K562 (cell line): ENCODE measurements at regions not wholly inside any gene's neighbourhood (a gene's known extent, or its start where the extent isn't known, plus 50 kb on each side); places are given as distances from the start of the nearest gene placed in this dataset.

Source experiments
- CBFA2T3 ChIP-seq: fragments of 450-650 bp; IDR thresholded peaks from 2 replicates; pipeline ENCODE4 v1.6.1; 2017
- CTBP1 ChIP-seq: fragments of 450-650 bp; IDR thresholded peaks from 2 replicates; pipeline ENCODE4 v1.6.1; 2016; ENCODE audit warnings: borderline replicate concordance
- FOXP1 ChIP-seq: sonication (generic); formaldehyde crosslinking; IDR thresholded peaks from 2 replicates; pipeline ENCODE4 v1.8.0; 2022; ENCODE audit warnings: mild to moderate bottlenecking, missing genetic modification reagents
- HDAC1 ChIP-seq, 2 experiments: fragments of 450-650 bp; IDR thresholded peaks; 2 replicates each; pipeline ENCODE4 v1.6.1; 2016 to 2017; ENCODE audit warnings: inconsistent platforms in 1 of 2, mild to moderate bottlenecking in 1 of 2, moderate library complexity in 1 of 2
- POLR2B ChIP-seq: fragments of 450-650 bp; IDR thresholded peaks from 2 replicates; pipeline ENCODE4 v1.6.1; 2018; ENCODE audit warnings: low read depth; ENCODE audit not compliant: partially characterized antibody
- PRMT5 ChIP-seq: sonication (generic); formaldehyde crosslinking; IDR thresholded peaks from 2 replicates; pipeline ENCODE4 v1.5.0; 2020; ENCODE audit warnings: missing genetic modification reagents
- RNF2 ChIP-seq: sonication (generic); IDR thresholded peaks from 2 replicates; pipeline ENCODE4 v1.6.1; 2016
- STAG1 ChIP-seq: sonication (generic); formaldehyde crosslinking; IDR thresholded peaks from 2 replicates; pipeline ENCODE4 v1.5.0; 2020; ENCODE audit warnings: missing genetic modification reagents, borderline replicate concordance
- TEAD4 ChIP-seq, 2 experiments: sonication (generic) in 1 of 2; formaldehyde crosslinking in 1 of 2; IDR thresholded peaks; 2 replicates each; pipeline versions ENCODE4 v1.6.1 to v1.8.0; 2012 to 2022; ENCODE audit warnings: borderline replicate concordance in 1 of 2, inconsistent platforms in 1 of 2, low read length in 1 of 2, mild to moderate bottlenecking in 1 of 2, missing genetic modification reagents in 1 of 2
- XRCC4 ChIP-seq: IDR thresholded peaks from one replicate; pipeline ENCODE4 v1.6.1; 2011; ENCODE audit not compliant: insufficient read depth, insufficient read length; ENCODE audit errors: extremely low read depth
- ZKSCAN1 ChIP-seq: fragments of 150-350 bp; IDR thresholded peaks from 2 replicates; pipeline ENCODE4 v1.6.1; 2016; ENCODE audit warnings: low read depth, low read length
- ZNF232 ChIP-seq: sonication (generic); formaldehyde crosslinking; IDR thresholded peaks from 2 replicates; pipeline ENCODE4 v1.8.0; 2022; ENCODE audit warnings: mild to moderate bottlenecking, missing genetic modification reagents
- ZNF586 ChIP-seq: fragments of 450-650 bp; formaldehyde crosslinking; conservative IDR thresholded peaks from 2 replicates; pipeline ENCODE4 v1.4.0; 2020; ENCODE audit warnings: mild to moderate bottlenecking, moderate library complexity
- TF ChIP-seq, protein P1 (sequence below): fragments of 250-450 bp; sonication (Bioruptor Pico); IDR thresholded peaks from 2 replicates; pipeline ENCODE4 v1.8.0; 2022; ENCODE audit warnings: inconsistent platforms
- TF ChIP-seq, protein P2 (sequence below), 2 experiments: fragments of 250-450 bp in 1 of 2; fragments of 450-650 bp in 1 of 2; sonication (Bioruptor Pico) in 1 of 2; IDR thresholded peaks; 2 replicates each; pipeline versions ENCODE4 v1.6.1 to v1.8.0; 2016 to 2021; ENCODE audit warnings: mild to moderate bottlenecking in 2 of 2, moderate library complexity in 2 of 2, missing compliant biosample characterization in 1 of 2, missing genetic modification characterization in 1 of 2
- TF ChIP-seq, protein P3 (sequence below): sonication (generic); formaldehyde crosslinking; IDR thresholded peaks from 2 replicates; pipeline ENCODE4 v1.8.0; 2022; ENCODE audit warnings: mild to moderate bottlenecking, low read depth, missing genetic modification reagents
- TF ChIP-seq, protein P4 (sequence below): fragments of 250-450 bp; sonication (Bioruptor Pico); IDR thresholded peaks from 2 replicates; pipeline ENCODE4 v1.4.0; 2020; ENCODE audit warnings: mild to moderate bottlenecking, moderate library complexity
- TF ChIP-seq, protein P5 (sequence below): conservative IDR thresholded peaks from 2 replicates; pipeline ENCODE4 v1.6.1; 2011; ENCODE audit warnings: low read depth, mild to moderate bottlenecking, low read length; ENCODE audit not compliant: control insufficient read depth
- TF ChIP-seq, protein P6 (sequence below): sonication (generic); formaldehyde crosslinking; IDR thresholded peaks from 2 replicates; pipeline ENCODE4 v1.9.0; 2022; ENCODE audit warnings: mild to moderate bottlenecking, missing genetic modification reagents

DNA sequence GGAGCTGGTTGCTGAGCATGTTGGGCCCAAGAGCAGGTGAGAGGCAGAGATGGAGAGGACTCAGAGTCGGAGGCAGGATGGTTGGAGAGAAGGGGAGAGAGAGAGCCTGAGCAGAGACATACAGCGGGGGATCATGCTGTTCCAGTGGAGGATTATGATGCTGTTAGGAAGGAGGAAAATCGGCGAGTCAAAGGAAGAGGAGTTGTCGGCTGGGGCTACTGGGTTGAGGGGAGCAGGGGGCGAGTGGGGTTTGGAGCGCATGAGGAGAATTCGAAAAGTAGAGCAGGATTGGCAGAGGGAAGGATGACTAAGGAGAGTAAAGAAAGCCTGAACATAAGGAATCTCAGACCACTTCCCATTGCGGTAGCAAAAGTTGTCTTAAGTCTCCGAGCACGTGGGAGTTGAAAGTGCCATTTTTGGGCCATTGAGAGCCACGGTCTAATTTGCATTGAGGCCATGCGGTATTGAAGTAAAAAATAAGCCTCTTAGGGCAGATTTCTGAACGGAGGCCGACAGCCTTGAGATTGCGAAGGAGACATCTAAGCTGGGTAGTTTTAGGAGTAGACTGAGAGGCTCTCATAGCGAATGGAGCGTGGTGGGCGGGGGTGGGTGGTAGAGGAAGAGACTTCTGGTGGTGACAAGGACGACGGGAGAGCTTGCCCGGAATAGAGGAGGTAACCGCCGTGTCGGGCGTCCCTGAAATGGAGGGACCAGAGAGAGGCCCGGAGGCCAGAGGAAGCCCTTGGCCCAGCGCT lies 140.4 kb upstream of the ETV3 start (continued):
- TF ChIP-seq ZKSCAN1: no peak
- TF ChIP-seq, protein P1, sequence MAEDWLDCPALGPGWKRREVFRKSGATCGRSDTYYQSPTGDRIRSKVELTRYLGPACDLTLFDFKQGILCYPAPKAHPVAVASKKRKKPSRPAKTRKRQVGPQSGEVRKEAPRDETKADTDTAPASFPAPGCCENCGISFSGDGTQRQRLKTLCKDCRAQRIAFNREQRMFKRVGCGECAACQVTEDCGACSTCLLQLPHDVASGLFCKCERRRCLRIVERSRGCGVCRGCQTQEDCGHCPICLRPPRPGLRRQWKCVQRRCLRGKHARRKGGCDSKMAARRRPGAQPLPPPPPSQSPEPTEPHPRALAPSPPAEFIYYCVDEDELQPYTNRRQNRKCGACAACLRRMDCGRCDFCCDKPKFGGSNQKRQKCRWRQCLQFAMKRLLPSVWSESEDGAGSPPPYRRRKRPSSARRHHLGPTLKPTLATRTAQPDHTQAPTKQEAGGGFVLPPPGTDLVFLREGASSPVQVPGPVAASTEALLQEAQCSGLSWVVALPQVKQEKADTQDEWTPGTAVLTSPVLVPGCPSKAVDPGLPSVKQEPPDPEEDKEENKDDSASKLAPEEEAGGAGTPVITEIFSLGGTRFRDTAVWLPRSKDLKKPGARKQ (CRISPR knock-in tag): peak; percentile 29; the same call in 1 of the 2 replicates
- TF ChIP-seq, protein P2, sequence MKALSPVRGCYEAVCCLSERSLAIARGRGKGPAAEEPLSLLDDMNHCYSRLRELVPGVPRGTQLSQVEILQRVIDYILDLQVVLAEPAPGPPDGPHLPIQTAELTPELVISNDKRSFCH (CRISPR knock-in tag; IDR thresholded peaks at IDR 0.05): no peak
- TF ChIP-seq, protein P2 (tag; IDR thresholded peaks at IDR 0.05): peak; percentile 68
- no peak for TF ChIP-seq POLR2B
- TF ChIP-seq, protein P3, sequence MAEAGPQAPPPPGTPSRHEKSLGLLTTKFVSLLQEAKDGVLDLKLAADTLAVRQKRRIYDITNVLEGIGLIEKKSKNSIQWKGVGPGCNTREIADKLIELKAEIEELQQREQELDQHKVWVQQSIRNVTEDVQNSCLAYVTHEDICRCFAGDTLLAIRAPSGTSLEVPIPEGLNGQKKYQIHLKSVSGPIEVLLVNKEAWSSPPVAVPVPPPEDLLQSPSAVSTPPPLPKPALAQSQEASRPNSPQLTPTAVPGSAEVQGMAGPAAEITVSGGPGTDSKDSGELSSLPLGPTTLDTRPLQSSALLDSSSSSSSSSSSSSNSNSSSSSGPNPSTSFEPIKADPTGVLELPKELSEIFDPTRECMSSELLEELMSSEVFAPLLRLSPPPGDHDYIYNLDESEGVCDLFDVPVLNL (CRISPR knock-in tag): peak; percentile 42; the same call in 1 of the 2 replicates
- TF ChIP-seq FOXP1 (CRISPR knock-in tag): peak; percentile 74; the same call in 1 of the 2 replicates
- TF ChIP-seq, protein P4, sequence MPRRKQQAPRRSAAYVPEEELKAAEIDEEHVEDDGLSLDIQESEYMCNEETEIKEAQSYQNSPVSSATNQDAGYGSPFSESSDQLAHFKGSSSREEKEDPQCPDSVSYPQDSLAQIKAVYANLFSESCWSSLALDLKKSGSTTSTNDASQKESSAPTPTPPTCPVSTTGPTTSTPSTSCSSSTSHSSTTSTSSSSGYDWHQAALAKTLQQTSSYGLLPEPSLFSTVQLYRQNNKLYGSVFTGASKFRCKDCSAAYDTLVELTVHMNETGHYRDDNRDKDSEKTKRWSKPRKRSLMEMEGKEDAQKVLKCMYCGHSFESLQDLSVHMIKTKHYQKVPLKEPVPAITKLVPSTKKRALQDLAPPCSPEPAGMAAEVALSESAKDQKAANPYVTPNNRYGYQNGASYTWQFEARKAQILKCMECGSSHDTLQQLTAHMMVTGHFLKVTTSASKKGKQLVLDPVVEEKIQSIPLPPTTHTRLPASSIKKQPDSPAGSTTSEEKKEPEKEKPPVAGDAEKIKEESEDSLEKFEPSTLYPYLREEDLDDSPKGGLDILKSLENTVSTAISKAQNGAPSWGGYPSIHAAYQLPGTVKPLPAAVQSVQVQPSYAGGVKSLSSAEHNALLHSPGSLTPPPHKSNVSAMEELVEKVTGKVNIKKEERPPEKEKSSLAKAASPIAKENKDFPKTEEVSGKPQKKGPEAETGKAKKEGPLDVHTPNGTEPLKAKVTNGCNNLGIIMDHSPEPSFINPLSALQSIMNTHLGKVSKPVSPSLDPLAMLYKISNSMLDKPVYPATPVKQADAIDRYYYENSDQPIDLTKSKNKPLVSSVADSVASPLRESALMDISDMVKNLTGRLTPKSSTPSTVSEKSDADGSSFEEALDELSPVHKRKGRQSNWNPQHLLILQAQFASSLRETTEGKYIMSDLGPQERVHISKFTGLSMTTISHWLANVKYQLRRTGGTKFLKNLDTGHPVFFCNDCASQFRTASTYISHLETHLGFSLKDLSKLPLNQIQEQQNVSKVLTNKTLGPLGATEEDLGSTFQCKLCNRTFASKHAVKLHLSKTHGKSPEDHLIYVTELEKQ (CRISPR knock-in tag): no peak
- TF ChIP-seq, protein P5, sequence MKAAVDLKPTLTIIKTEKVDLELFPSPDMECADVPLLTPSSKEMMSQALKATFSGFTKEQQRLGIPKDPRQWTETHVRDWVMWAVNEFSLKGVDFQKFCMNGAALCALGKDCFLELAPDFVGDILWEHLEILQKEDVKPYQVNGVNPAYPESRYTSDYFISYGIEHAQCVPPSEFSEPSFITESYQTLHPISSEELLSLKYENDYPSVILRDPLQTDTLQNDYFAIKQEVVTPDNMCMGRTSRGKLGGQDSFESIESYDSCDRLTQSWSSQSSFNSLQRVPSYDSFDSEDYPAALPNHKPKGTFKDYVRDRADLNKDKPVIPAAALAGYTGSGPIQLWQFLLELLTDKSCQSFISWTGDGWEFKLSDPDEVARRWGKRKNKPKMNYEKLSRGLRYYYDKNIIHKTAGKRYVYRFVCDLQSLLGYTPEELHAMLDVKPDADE: no peak
- TF ChIP-seq, protein P6, sequence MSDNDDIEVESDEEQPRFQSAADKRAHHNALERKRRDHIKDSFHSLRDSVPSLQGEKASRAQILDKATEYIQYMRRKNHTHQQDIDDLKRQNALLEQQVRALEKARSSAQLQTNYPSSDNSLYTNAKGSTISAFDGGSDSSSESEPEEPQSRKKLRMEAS: peak; percentile 92
- TF ChIP-seq XRCC4: no peak
- TF ChIP-seq ZNF232: no peak
- 0 out of 2 replicates have a peak, but pooled peaks have one; percentile 43 for TF ChIP-seq RNF2
- no peak for TF ChIP-seq CTBP1
- peak in 1 of 2 experiments; percentile 52; a peak in 2 of 4 replicates for TF ChIP-seq HDAC1 (IDR thresholded peaks at IDR 0.05)
- TF ChIP-seq STAG1 (CRISPR knock-in tag): no peak
- peak; percentile 70 for TF ChIP-seq CBFA2T3
- TF ChIP-seq PRMT5 (CRISPR knock-in tag): no peak
- peak; percentile 78 for TF ChIP-seq TEAD4 (IDR thresholded peaks at IDR 0.05; ENCODE audit: low read length)
- no peak for TF ChIP-seq TEAD4 (CRISPR knock-in tag; IDR thresholded peaks at IDR 0.05; ENCODE audit: borderline replicate concordance)
- TF ChIP-seq ZNF586: no peak
